Right lobe of liver (tissue), 6 donors: ENCODE measurements at regions not wholly inside any gene's neighbourhood (a gene's known extent, or its start where the extent isn't known, plus 50 kb on each side); places are given as distances from the start of the nearest gene placed in this dataset.
A peak's percentile ranks its signal among the peaks of the same experiment; 100 is the strongest.

ENCODE experiments used
- ATAC-seq, 4 donors: fragments of 200-7000 bp; cut with Tn5 transposase; one replicate each; pipeline ENCODE4 v1.9.1; 2020; ENCODE audit warnings: mild to moderate bottlenecking in 4 of 4, moderate library complexity in 4 of 4
- DNase-seq, 3 donors: peaks; one replicate each; pipeline ENCODE4 v3.0.0-alpha.2; 2020
- H3K27ac ChIP-seq, 3 donors: fragments of 200-600 bp; one replicate each; pipeline ENCODE4 v1.8.0; 2022
- H3K27me3 ChIP-seq, 2 donors: fragments of 200-600 bp; one replicate each; pipeline ENCODE4 v1.8.0; 2022
- H3K36me3 ChIP-seq, 4 donors: fragments of 200-600 bp; sonication (generic) in 1 of 4; one replicate each; pipeline versions ENCODE4 v1.5.1 to v1.8.0; 2017 to 2022; ENCODE audit warnings: control low read depth in 1 of 4
- H3K4me1 ChIP-seq, 4 donors: fragments of 200-600 bp; sonication (generic) in 1 of 4; one replicate each; pipeline versions ENCODE4 v1.5.1 to v1.8.0; 2017 to 2022; ENCODE audit warnings: control low read depth in 1 of 4
- H3K4me3 ChIP-seq, 3 donors: fragments of 200-600 bp; one replicate each; pipeline ENCODE4 v1.8.0; 2022
- H3K9me3 ChIP-seq, 4 donors: fragments of 200-600 bp; sonication (generic) in 1 of 4; one replicate each; pipeline versions ENCODE4 v1.5.1 to v1.8.0; 2017 to 2022; ENCODE audit warnings: control low read depth in 1 of 4
- CTCF ChIP-seq, 4 donors: fragments of 200-600 bp in 3 of 4; fragments of 450-650 bp in 1 of 4; IDR thresholded peaks; one replicate each; pipeline versions ENCODE4 v1.5.1 to v1.8.0; 2016 to 2022; ENCODE audit warnings: antibody characterized with exemption in 4 of 4, mild to moderate bottlenecking in 2 of 4
- POLR2A ChIP-seq: fragments of 450-650 bp; IDR thresholded peaks from one replicate; pipeline ENCODE4 v1.6.1; 2017; ENCODE audit warnings: antibody characterized with exemption, mild to moderate bottlenecking
- WGBS: methylation state at CpG from one replicate; pipeline ENCODE4 v1.1.6; 2018; ENCODE audit warnings: low coverage, low lambda C conversion rate; ENCODE audit not compliant: insufficient coverage; ENCODE audit errors: missing lambda C conversion rate; 5-methylcytosine and 5-hydroxymethylcytosine counted together
- intact Hi-C, 2 donors: fragments of 100-400 bp; cut with DNase I; formaldehyde crosslinking; loops; one replicate each; pipeline versions ENCODE4 v1.11.2 to v1.14.1; 2022
- donor health status: DM: no; HTN: yes; CAD: no.
- donor health status: DM: no; HTN: no; CAD: no.
- donor health status: DM: no; HTN: no; CAD: no.
- donor health status: DM: no; HTN: yes; CAD: no.
- donor health status: DM: no; HTN: yes; CAD: no.

- DNase-seq (no peak), ATAC-seq (no peak)
- Histone ChIP-seq H3K27ac (no peak overlapping the region), H3K4me1 (no peaks in the 10 kb centered on the region), H3K4me3 (no peak overlapping the region), H3K9me3 (no peaks in the 10 kb centered on the region), H3K27me3 (no peaks in the 10 kb centered on the region), H3K36me3 (no peaks in the 10 kb centered on the region)
- WGBS, result no CpG with 5 or more reads among the region's 22 CpGs
- no peak for TF ChIP-seq POLR2A
- no peak for TF ChIP-seq CTCF (IDR thresholded peaks at IDR 0.05)
- intact Hi-C loops, result no loop called here
Observed at GRCh38 chr10:84571146-84571545, 242.8 kb downstream of the CCSER2 start.

GRCh38 chr10:84574102-84574501 lies 245.7 kb downstream of the CCSER2 start:
- Histone ChIP-seq H3K4me3 (no peak overlapping the region), H3K36me3 (no peaks in the 10 kb centered on the region), H3K27ac (no peak overlapping the region), H3K4me1 (no peaks in the 10 kb centered on the region), H3K27me3 (no peaks in the 10 kb centered on the region), H3K9me3 (no peaks in the 10 kb centered on the region)
- whole genome bisulfite sequencing, result 85% methylated on average over 1 of the region's 1 CpG
- TF ChIP-seq POLR2A, result no peak
- TF ChIP-seq CTCF (IDR thresholded peaks at IDR 0.05), result peak in 1 of 4 donors; percentile 10
- intact Hi-C loops, result no loop called here
- no peak for DNase-seq
- no peak for ATAC-seq

GRCh38 chr10:84581976-84582375 lies 253.6 kb downstream of the CCSER2 start:
- ATAC-seq, result peak in 1 of 4 donors; percentile 38
- H3K4me3 ChIP-seq, result no peak overlapping the region
- TF ChIP-seq CTCF (IDR thresholded peaks at IDR 0.05) (no peak), POLR2A (no peak)
- no peaks in the 10 kb centered on the region for H3K9me3 ChIP-seq
- no peaks in the 10 kb centered on the region for H3K27me3 ChIP-seq
- no peaks in the 10 kb centered on the region for H3K36me3 ChIP-seq
- H3K27ac ChIP-seq, result no peak overlapping the region
- intact Hi-C loops, result no loop called here
- no peaks in the 10 kb centered on the region for H3K4me1 ChIP-seq
- DNase-seq, result no peak
- 70% methylated on average over 6 of the region's 6 CpGs for WGBS

GRCh38 chr10:84583501-84583900 lies 255.1 kb downstream of the CCSER2 start:
- 23% methylated on average over 5 of the region's 5 CpGs for WGBS
- TF ChIP-seq CTCF (IDR thresholded peaks at IDR 0.05) (no peak), POLR2A (no peak)
- no peak for ATAC-seq
- Histone ChIP-seq H3K9me3 (no peaks in the 10 kb centered on the region), H3K4me3 (no peak overlapping the region), H3K4me1 (no peaks in the 10 kb centered on the region), H3K27me3 (no peaks in the 10 kb centered on the region), H3K27ac (no peak overlapping the region), H3K36me3 (no peaks in the 10 kb centered on the region)
- no peak for DNase-seq
- intact Hi-C loops, result no loop called here

- Histone ChIP-seq H3K27me3 (no peaks in the 10 kb centered on the region), H3K9me3 (no peaks in the 10 kb centered on the region), H3K27ac (no peak overlapping the region), H3K36me3 (no peaks in the 10 kb centered on the region), H3K4me1 (no peaks in the 10 kb centered on the region), H3K4me3 (no peak overlapping the region)
- DNase-seq, result no peak
- TF ChIP-seq POLR2A (no peak), CTCF (IDR thresholded peaks at IDR 0.05) (no peak)
- intact Hi-C loops, result no loop called here
- ATAC-seq, result no peak
Observed at GRCh38 chr10:84587789-84588188, 259.4 kb downstream of the CCSER2 start.
